Liver (tissue), 8 donors: ENCODE measurements at regions not wholly inside any gene's neighbourhood (a gene's known extent, or its start where the extent isn't known, plus 50 kb on each side); places are given as distances from the start of the nearest gene placed in this dataset.

ENCODE experiments used
- DNase-seq: peaks from one replicate; pipeline ENCODE4 v3.0.0-alpha.2; 2017; ENCODE audit warnings: low spot score
- H3K27ac ChIP-seq, 2 donors: one replicate each; pipeline ENCODE4 v1.7.0; 2013; ENCODE audit warnings: inconsistent platforms in 2 of 2, low read length in 2 of 2, control low read depth in 1 of 2, low read depth in 1 of 2, mild to moderate bottlenecking in 1 of 2
- H3K27me3 ChIP-seq, 4 donors: one replicate each; pipeline versions ENCODE4 v1.6.1 to v1.7.0; 2013; ENCODE audit warnings: low read length in 3 of 4, inconsistent platforms in 1 of 4, mild to moderate bottlenecking in 1 of 4, moderate library complexity in 1 of 4; ENCODE audit not compliant: control insufficient read depth in 4 of 4, insufficient read depth in 4 of 4
- H3K36me3 ChIP-seq, 4 donors: one replicate each; pipeline versions ENCODE4 v1.6.1 to v1.7.0; 2013; ENCODE audit warnings: low read length in 3 of 4, mild to moderate bottlenecking in 3 of 4, low read depth in 1 of 4, moderate library complexity in 1 of 4; ENCODE audit not compliant: control insufficient read depth in 4 of 4, insufficient read depth in 3 of 4
- H3K4me1 ChIP-seq, 4 donors: one replicate each; pipeline versions ENCODE4 v1.6.1 to v1.7.0; 2013; ENCODE audit warnings: low read length in 3 of 4, mild to moderate bottlenecking in 3 of 4, moderate library complexity in 1 of 4; ENCODE audit not compliant: control insufficient read depth in 4 of 4, insufficient read depth in 4 of 4
- H3K4me3 ChIP-seq, 3 donors: one replicate each; pipeline versions ENCODE4 v1.6.1 to v1.7.0; 2013; ENCODE audit warnings: low read length in 3 of 3, control low read depth in 1 of 3, low read depth in 1 of 3, mild to moderate bottlenecking in 1 of 3
- H3K9ac ChIP-seq, 2 donors: one replicate each; pipeline ENCODE4 v1.7.0; 2013; ENCODE audit warnings: low read length in 2 of 2, mild to moderate bottlenecking in 2 of 2, moderate library complexity in 2 of 2, control low read depth in 1 of 2, low read depth in 1 of 2
- H3K9me3 ChIP-seq, 4 donors: one replicate each; pipeline versions ENCODE4 v1.6.1 to v1.7.0; 2013; ENCODE audit warnings: low read length in 3 of 4; ENCODE audit not compliant: control insufficient read depth in 4 of 4
- CTCF ChIP-seq: fragments of 150-350 bp; IDR thresholded peaks from 2 replicates; pipeline ENCODE4 v1.5.1; 2017; ENCODE audit warnings: improper control_type of control experiment, low read depth, low read length; ENCODE audit not compliant: missing input control
- EGR1 ChIP-seq, 2 donors: IDR thresholded peaks; 2 replicates each; pipeline ENCODE4 v1.6.1; 2016 to 2018; ENCODE audit warnings: antibody characterized with exemption in 2 of 2, low read depth in 2 of 2
- FOXA1 ChIP-seq: IDR thresholded peaks from 2 replicates; pipeline ENCODE4 v1.6.1; 2016; ENCODE audit warnings: antibody characterized with exemption
- FOXA2 ChIP-seq: IDR thresholded peaks from 2 replicates; pipeline ENCODE4 v1.6.1; 2016; ENCODE audit warnings: antibody characterized with exemption
- GABPA ChIP-seq, 2 donors: IDR thresholded peaks in 1 of 2; conservative IDR thresholded peaks in 1 of 2; 2 replicates each; pipeline ENCODE4 v1.6.1; 2016; ENCODE audit warnings: antibody characterized with exemption in 2 of 2, mild to moderate bottlenecking in 1 of 2, moderate library complexity in 1 of 2
- HNF4A ChIP-seq, 2 donors: conservative IDR thresholded peaks; 2 replicates each; pipeline ENCODE4 v1.6.1; 2016; ENCODE audit warnings: antibody characterized with exemption in 2 of 2, mild to moderate bottlenecking in 2 of 2
- HNF4G ChIP-seq: IDR thresholded peaks from 2 replicates; pipeline ENCODE4 v1.6.1; 2016; ENCODE audit warnings: antibody characterized with exemption
- JUND ChIP-seq, 2 donors: IDR thresholded peaks; 2 replicates each; pipeline ENCODE4 v1.6.1; 2016; ENCODE audit warnings: antibody characterized with exemption in 2 of 2
- NR2F2 ChIP-seq: IDR thresholded peaks from 2 replicates; pipeline ENCODE4 v1.6.1; 2016; ENCODE audit warnings: antibody characterized with exemption
- RAD21 ChIP-seq, 2 donors: IDR thresholded peaks; 2 replicates each; pipeline ENCODE4 v1.6.1; 2016; ENCODE audit warnings: antibody characterized with exemption in 2 of 2, mild to moderate bottlenecking in 2 of 2
- REST ChIP-seq: IDR thresholded peaks from 2 replicates; pipeline ENCODE4 v1.6.1; 2016; ENCODE audit warnings: antibody characterized with exemption, mild to moderate bottlenecking
- RXRA ChIP-seq, 2 donors: IDR thresholded peaks; 2 replicates each; pipeline ENCODE4 v1.6.1; 2017 to 2018; ENCODE audit warnings: antibody characterized with exemption in 2 of 2, mild to moderate bottlenecking in 1 of 2
- SP1 ChIP-seq: IDR thresholded peaks from 2 replicates; pipeline ENCODE4 v1.6.1; 2018; ENCODE audit warnings: antibody characterized with exemption, mild to moderate bottlenecking
- TAF1 ChIP-seq: conservative IDR thresholded peaks from 2 replicates; pipeline ENCODE4 v1.6.1; 2016; ENCODE audit warnings: antibody characterized with exemption, mild to moderate bottlenecking
- YY1 ChIP-seq: IDR thresholded peaks from 2 replicates; pipeline ENCODE4 v1.6.1; 2016; ENCODE audit warnings: antibody characterized with exemption, mild to moderate bottlenecking
- WGBS: extraction: QIAGEN DNeasy Blood & Tissue Kit; methylation state at CpG from one replicate; pipeline ENCODE4 v1.1.7; 2013; 5-methylcytosine and 5-hydroxymethylcytosine counted together
- TF ChIP-seq, protein P1 (sequence below): IDR thresholded peaks from 2 replicates; pipeline ENCODE4 v1.6.1; 2016; ENCODE audit warnings: antibody characterized with exemption
- TF ChIP-seq, protein P2 (sequence below): IDR thresholded peaks from 2 replicates; pipeline ENCODE4 v1.6.1; 2016; ENCODE audit warnings: antibody characterized with exemption
- TF ChIP-seq, protein P3 (sequence below): IDR thresholded peaks from 2 replicates; pipeline ENCODE4 v1.6.1; 2016; ENCODE audit warnings: antibody characterized with exemption
- donor health status: healthy.
- donor health status: healthy.
- donor health status: healthy.
- donor health status: healthy.
- donor health status: healthy.

DNA sequence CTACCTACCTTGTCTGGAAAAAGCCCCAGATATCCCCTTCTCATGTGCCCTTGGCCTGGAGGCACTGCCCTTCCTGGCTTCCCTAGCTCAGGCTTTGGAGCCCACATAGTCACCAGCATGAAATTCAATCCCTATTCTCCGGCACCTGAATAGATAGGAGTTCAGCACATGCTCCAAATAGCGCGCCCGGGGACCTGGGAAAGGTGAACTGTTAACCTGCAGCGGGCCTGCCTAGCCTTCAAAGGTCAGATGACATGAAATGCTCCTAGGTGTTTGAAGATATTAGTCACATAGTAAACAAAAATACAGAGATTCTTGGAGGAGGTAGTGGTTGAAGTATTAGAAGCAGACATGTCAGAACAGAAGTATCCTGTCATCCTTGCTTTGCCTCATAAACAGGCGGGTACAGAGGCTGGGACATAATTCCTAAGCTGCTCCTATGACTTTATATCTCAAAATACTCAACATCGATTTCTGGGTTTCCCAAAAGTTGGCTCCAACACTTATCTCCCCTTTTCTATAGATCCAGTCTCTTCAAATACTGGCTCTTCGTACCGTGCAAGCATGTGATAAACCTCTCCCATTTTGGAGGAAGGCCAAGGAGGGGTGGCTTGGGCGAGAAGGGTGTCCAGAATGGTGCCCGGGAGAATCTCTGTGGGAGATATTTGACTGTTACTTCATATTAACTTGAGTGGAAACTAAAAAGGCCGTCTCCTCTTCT, 88.0 kb upstream of the ANKH start:
- 86% methylated on average over 12 of the region's 12 CpGs for WGBS
- Histone ChIP-seq H3K9ac (no peak overlapping the region), H3K4me1 (no peaks in the 10 kb centered on the region), H3K9me3 (no peaks in the 10 kb centered on the region), H3K36me3 (no peaks in the 10 kb centered on the region), H3K4me3 (no peak overlapping the region), H3K27ac (no peak overlapping the region), H3K27me3 (no peaks in the 10 kb centered on the region)
- TF ChIP-seq SP1 = no peak
- no peak for TF ChIP-seq TAF1
- no peak for TF ChIP-seq FOXA2
- no peak for TF ChIP-seq RXRA (IDR thresholded peaks at IDR 0.05)
- TF ChIP-seq CTCF = no peak
- no peak for TF ChIP-seq RAD21 (IDR thresholded peaks at IDR 0.05)
- TF ChIP-seq HNF4G = no peak
- no peak for TF ChIP-seq EGR1 (IDR thresholded peaks at IDR 0.05; ENCODE audit: low read depth in 2 of 2)
- TF ChIP-seq GABPA (IDR thresholded peaks at IDR 0.05 in 1 of 2, conservative IDR thresholded peaks at IDR 0.05 in 1 of 2) = no peak
- TF ChIP-seq, protein P1, sequence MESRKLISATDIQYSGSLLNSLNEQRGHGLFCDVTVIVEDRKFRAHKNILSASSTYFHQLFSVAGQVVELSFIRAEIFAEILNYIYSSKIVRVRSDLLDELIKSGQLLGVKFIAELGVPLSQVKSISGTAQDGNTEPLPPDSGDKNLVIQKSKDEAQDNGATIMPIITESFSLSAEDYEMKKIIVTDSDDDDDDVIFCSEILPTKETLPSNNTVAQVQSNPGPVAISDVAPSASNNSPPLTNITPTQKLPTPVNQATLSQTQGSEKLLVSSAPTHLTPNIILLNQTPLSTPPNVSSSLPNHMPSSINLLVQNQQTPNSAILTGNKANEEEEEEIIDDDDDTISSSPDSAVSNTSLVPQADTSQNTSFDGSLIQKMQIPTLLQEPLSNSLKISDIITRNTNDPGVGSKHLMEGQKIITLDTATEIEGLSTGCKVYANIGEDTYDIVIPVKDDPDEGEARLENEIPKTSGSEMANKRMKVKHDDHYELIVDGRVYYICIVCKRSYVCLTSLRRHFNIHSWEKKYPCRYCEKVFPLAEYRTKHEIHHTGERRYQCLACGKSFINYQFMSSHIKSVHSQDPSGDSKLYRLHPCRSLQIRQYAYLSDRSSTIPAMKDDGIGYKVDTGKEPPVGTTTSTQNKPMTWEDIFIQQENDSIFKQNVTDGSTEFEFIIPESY = no peak
- TF ChIP-seq HNF4A (conservative IDR thresholded peaks at IDR 0.05) = no peak
- no peak for TF ChIP-seq JUND (IDR thresholded peaks at IDR 0.05)
- no peak for TF ChIP-seq NR2F2
- TF ChIP-seq FOXA1 = no peak
- TF ChIP-seq, protein P2, sequence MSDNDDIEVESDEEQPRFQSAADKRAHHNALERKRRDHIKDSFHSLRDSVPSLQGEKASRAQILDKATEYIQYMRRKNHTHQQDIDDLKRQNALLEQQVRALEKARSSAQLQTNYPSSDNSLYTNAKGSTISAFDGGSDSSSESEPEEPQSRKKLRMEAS = no peak
- TF ChIP-seq YY1 = no peak
- TF ChIP-seq, protein P3, sequence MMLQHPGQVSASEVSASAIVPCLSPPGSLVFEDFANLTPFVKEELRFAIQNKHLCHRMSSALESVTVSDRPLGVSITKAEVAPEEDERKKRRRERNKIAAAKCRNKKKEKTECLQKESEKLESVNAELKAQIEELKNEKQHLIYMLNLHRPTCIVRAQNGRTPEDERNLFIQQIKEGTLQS = no peak
- no peak for TF ChIP-seq REST
- no peak for DNase-seq
